T-helper 1 cell treated with Interleukin-12 subunit alpha and Interleukin-12 subunit beta and Interleukin-4 antibody, amounts not matched to agents 30 μg/mL and 1 μg/mL, for 36 hours (primary cell): ENCODE measurements at regions not wholly inside any gene's neighbourhood (a gene's known extent, or its start where the extent isn't known, plus 50 kb on each side); places are given as distances from the start of the nearest gene placed in this dataset.
"Not testable (repeated sequence)": the region's sequence is repeated elsewhere in the genome, so short reads cannot be mapped to it uniquely, and the experiment has no call there.

ENCODE experiments used
- H3K27ac Mint-ChIP-seq: one replicate; pipeline ENCODE4 v1.8.0; 2021; ENCODE audit warnings: mild to moderate bottlenecking, mixed read lengths
- H3K27me3 Mint-ChIP-seq: one replicate; pipeline ENCODE4 v1.8.0; 2021; ENCODE audit warnings: low read depth, mixed read lengths
- H3K36me3 Mint-ChIP-seq: one replicate; pipeline ENCODE4 v1.8.0; 2021; ENCODE audit warnings: low read depth, mixed read lengths
- H3K4me1 Mint-ChIP-seq: one replicate; pipeline ENCODE4 v1.8.0; 2021; ENCODE audit warnings: low read depth, mixed read lengths
- H3K4me3 Mint-ChIP-seq: one replicate; pipeline ENCODE4 v1.8.0; 2021; ENCODE audit warnings: mild to moderate bottlenecking, moderate library complexity, mixed read lengths
- H3K9me3 Mint-ChIP-seq: one replicate; pipeline ENCODE4 v1.8.0; 2021; ENCODE audit warnings: mixed read lengths

GRCh38 chr10:65394502-65395297, 1531.1 kb upstream of the LRRTM3 start:
- peaks cover 4% of the 10 kb centered on the region for H3K9me3 Mint-ChIP-seq
- no peak overlapping the region for H3K4me3 Mint-ChIP-seq
- no peak overlapping the region for H3K27ac Mint-ChIP-seq
- H3K36me3 Mint-ChIP-seq: no peaks in the 10 kb centered on the region
- H3K27me3 Mint-ChIP-seq: no peaks in the 10 kb centered on the region
- H3K4me1 Mint-ChIP-seq: no peaks in the 10 kb centered on the region

GRCh38 chr10:65395631-65396030, 1530.2 kb upstream of the LRRTM3 start:
- Mint-ChIP-seq H3K27me3 (no peaks in the 10 kb centered on the region), H3K36me3 (no peaks in the 10 kb centered on the region), H3K27ac (no peak overlapping the region), H3K4me3 (no peak overlapping the region), H3K4me1 (no peaks in the 10 kb centered on the region), H3K9me3 (peaks cover 4% of the 10 kb centered on the region)

- Mint-ChIP-seq H3K9me3 (peaks cover 4% of the 10 kb centered on the region), H3K4me3 (no peak overlapping the region), H3K27ac (no peak overlapping the region), H3K36me3 (no peaks in the 10 kb centered on the region), H3K4me1 (no peaks in the 10 kb centered on the region), H3K27me3 (no peaks in the 10 kb centered on the region)
Measured at GRCh38 chr10:65396997-65397396, 1528.8 kb upstream of the LRRTM3 start.

GRCh38 chr10:65408401-65408800, 1517.4 kb upstream of the LRRTM3 start:
- Mint-ChIP-seq H3K27ac (no peak overlapping the region), H3K9me3 (peaks cover 9% of the 10 kb centered on the region), H3K27me3 (no peaks in the 10 kb centered on the region), H3K36me3 (no peaks in the 10 kb centered on the region), H3K4me3 (no peak overlapping the region), H3K4me1 (no peaks in the 10 kb centered on the region)

- peaks cover 12% of the 10 kb centered on the region for H3K9me3 Mint-ChIP-seq
- no peaks in the 10 kb centered on the region for H3K27me3 Mint-ChIP-seq
- no peak overlapping the region for H3K4me3 Mint-ChIP-seq
- H3K27ac Mint-ChIP-seq: no peak overlapping the region
- no peaks in the 10 kb centered on the region for H3K36me3 Mint-ChIP-seq
- no peaks in the 10 kb centered on the region for H3K4me1 Mint-ChIP-seq
Measured at GRCh38 chr10:65413001-65413400, 1512.8 kb upstream of the LRRTM3 start.

GRCh38 chr10:65415318-65415717, 1510.5 kb upstream of the LRRTM3 start:
- no peak overlapping the region for H3K27ac Mint-ChIP-seq
- H3K4me1 Mint-ChIP-seq: no peaks in the 10 kb centered on the region

GRCh38 chr10:65416094-65416493, 1509.7 kb upstream of the LRRTM3 start:
- Mint-ChIP-seq H3K36me3 (no peaks in the 10 kb centered on the region), H3K27me3 (no peaks in the 10 kb centered on the region), H3K27ac (no peak overlapping the region), H3K4me3 (no peak overlapping the region), H3K4me1 (no peaks in the 10 kb centered on the region), H3K9me3 (peaks cover 7% of the 10 kb centered on the region)

More at GRCh38 chr10:65415318-65415717, 1510.5 kb upstream of the LRRTM3 start:
- Mint-ChIP-seq H3K9me3 (peaks cover 7% of the 10 kb centered on the region), H3K4me3 (no peak overlapping the region), H3K36me3 (no peaks in the 10 kb centered on the region), H3K27me3 (no peaks in the 10 kb centered on the region)

GRCh38 chr10:65419629-65420028, 1506.2 kb upstream of the LRRTM3 start:
- H3K4me3 Mint-ChIP-seq: no peak overlapping the region
- peaks cover 16% of the 10 kb centered on the region for H3K9me3 Mint-ChIP-seq
- no peak overlapping the region for H3K27ac Mint-ChIP-seq
- H3K27me3 Mint-ChIP-seq: no peaks in the 10 kb centered on the region
- H3K4me1 Mint-ChIP-seq: no peaks in the 10 kb centered on the region
- H3K36me3 Mint-ChIP-seq: no peaks in the 10 kb centered on the region

GRCh38 chr10:65423043-65423442, 1502.8 kb upstream of the LRRTM3 start:
- Mint-ChIP-seq H3K4me3 (no peak overlapping the region), H3K4me1 (no peaks in the 10 kb centered on the region), H3K27ac (no peak overlapping the region), H3K9me3 (peaks cover 16% of the 10 kb centered on the region), H3K36me3 (no peaks in the 10 kb centered on the region), H3K27me3 (no peaks in the 10 kb centered on the region)

- not testable (repeated sequence) for H3K27ac Mint-ChIP-seq, H3K27me3 Mint-ChIP-seq, H3K9me3 Mint-ChIP-seq, H3K4me1 Mint-ChIP-seq, H3K4me3 Mint-ChIP-seq, H3K36me3 Mint-ChIP-seq
Measured at GRCh38 chr10:65429381-65429780, 1496.5 kb upstream of the LRRTM3 start.

- Mint-ChIP-seq H3K4me3 (no peak overlapping the region), H3K36me3 (no peaks in the 10 kb centered on the region)
Measured at GRCh38 chr10:65430979-65431378, 1494.9 kb upstream of the LRRTM3 start.

GRCh38 chr10:65470986-65471385, 1454.8 kb upstream of the LRRTM3 start:
- H3K27me3 Mint-ChIP-seq: no peaks in the 10 kb centered on the region
- H3K4me1 Mint-ChIP-seq: no peaks in the 10 kb centered on the region
- no peaks in the 10 kb centered on the region for H3K36me3 Mint-ChIP-seq
- no peak overlapping the region for H3K4me3 Mint-ChIP-seq
- peaks cover 11% of the 10 kb centered on the region for H3K9me3 Mint-ChIP-seq
- H3K27ac Mint-ChIP-seq: no peak overlapping the region

More at GRCh38 chr10:65430979-65431378, 1494.9 kb upstream of the LRRTM3 start:
- H3K27me3 Mint-ChIP-seq: no peaks in the 10 kb centered on the region
- H3K27ac Mint-ChIP-seq: no peak overlapping the region
- H3K4me1 Mint-ChIP-seq: no peaks in the 10 kb centered on the region
- peaks cover 4% of the 10 kb centered on the region for H3K9me3 Mint-ChIP-seq

- Mint-ChIP-seq H3K4me1 (no peaks in the 10 kb centered on the region), H3K4me3 (no peak overlapping the region), H3K27me3 (no peaks in the 10 kb centered on the region), H3K27ac (no peak overlapping the region), H3K9me3 (peaks cover 5% of the 10 kb centered on the region), H3K36me3 (no peaks in the 10 kb centered on the region)
Measured at GRCh38 chr10:65482848-65483247, 1443.0 kb upstream of the LRRTM3 start.

GRCh38 chr10:65491799-65492198, 1434.0 kb upstream of the LRRTM3 start:
- peaks cover 4% of the 10 kb centered on the region for H3K9me3 Mint-ChIP-seq

GRCh38 chr10:65496541-65496940, 1429.3 kb upstream of the LRRTM3 start:
- peaks cover 11% of the 10 kb centered on the region for H3K9me3 Mint-ChIP-seq
- H3K4me1 Mint-ChIP-seq: peaks cover 6% of the 10 kb centered on the region
- H3K36me3 Mint-ChIP-seq: no peaks in the 10 kb centered on the region
- no peak overlapping the region for H3K27ac Mint-ChIP-seq
- no peak overlapping the region for H3K4me3 Mint-ChIP-seq
- H3K27me3 Mint-ChIP-seq: no peaks in the 10 kb centered on the region

More at GRCh38 chr10:65491799-65492198, 1434.0 kb upstream of the LRRTM3 start:
- no peaks in the 10 kb centered on the region for H3K36me3 Mint-ChIP-seq
- H3K27ac Mint-ChIP-seq: no peak overlapping the region
- H3K4me3 Mint-ChIP-seq: no peak overlapping the region
- no peaks in the 10 kb centered on the region for H3K27me3 Mint-ChIP-seq
- no peaks in the 10 kb centered on the region for H3K4me1 Mint-ChIP-seq
